Fibroblast of the aortic adventitia (primary cell): ENCODE measurements at regions not wholly inside any gene's neighbourhood (a gene's known extent, or its start where the extent isn't known, plus 50 kb on each side); places are given as distances from the start of the nearest gene placed in this dataset.

ENCODE experiments used
- DNase-seq: peaks from one replicate; pipeline ENCODE4 v3.0.0-alpha.2; 2010; ENCODE audit warnings: low read depth
- H3K4me3 ChIP-seq: 2 replicates; pipeline ENCODE4 v1.5.1; 2011; ENCODE audit warnings: low read depth, mild to moderate bottlenecking, control low read depth, low read length, moderate library complexity
- TF ChIP-seq, protein P1 (sequence below): IDR thresholded peaks from 2 replicates; pipeline ENCODE4 v1.5.1; 2011; ENCODE audit warnings: mild to moderate bottlenecking, low read length, control low read depth, inconsistent platforms; ENCODE audit not compliant: insufficient read depth

DNA sequence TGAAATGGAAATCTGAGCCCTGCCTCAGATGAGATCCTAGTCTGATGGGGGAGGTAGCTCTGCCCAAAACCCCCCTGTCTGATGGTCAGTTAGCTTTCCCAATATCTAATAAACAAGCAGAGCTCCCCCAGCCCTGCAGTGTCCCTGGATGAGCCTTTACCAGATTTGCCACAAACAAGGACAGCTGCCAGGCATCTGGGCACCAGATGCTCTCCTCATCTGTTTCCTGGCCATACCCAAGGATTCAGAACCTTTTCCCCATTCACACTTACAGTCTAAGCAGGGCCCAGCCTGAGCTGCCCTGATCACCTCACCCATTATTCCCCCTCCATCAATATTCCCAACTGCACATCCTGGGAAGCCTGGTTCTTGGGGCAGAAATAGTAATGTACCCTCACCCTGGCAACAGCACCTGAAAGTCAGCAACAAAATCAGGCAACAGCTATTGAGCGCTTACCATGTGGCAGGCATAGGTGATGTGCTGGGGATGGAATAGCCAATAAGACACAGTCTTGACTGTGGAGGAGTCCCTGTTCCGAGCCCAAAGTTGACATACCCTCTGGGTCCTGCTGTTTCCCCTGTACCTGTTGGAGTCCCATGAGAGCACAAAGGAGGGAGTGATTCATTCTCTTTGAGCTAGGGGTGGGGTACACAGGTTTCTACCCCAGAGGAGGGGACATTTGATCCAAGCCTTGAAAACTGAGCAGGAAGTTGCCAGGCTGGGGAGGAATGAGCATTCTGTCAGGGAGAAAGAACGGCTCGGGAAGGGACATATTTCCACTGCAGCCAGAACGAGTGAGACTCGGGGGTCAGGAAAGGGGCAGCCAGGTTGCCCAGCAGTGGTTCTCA, 147.4 kb downstream of the TMEM132E start:
- no peak overlapping the region for H3K4me3 ChIP-seq
- TF ChIP-seq, protein P1, sequence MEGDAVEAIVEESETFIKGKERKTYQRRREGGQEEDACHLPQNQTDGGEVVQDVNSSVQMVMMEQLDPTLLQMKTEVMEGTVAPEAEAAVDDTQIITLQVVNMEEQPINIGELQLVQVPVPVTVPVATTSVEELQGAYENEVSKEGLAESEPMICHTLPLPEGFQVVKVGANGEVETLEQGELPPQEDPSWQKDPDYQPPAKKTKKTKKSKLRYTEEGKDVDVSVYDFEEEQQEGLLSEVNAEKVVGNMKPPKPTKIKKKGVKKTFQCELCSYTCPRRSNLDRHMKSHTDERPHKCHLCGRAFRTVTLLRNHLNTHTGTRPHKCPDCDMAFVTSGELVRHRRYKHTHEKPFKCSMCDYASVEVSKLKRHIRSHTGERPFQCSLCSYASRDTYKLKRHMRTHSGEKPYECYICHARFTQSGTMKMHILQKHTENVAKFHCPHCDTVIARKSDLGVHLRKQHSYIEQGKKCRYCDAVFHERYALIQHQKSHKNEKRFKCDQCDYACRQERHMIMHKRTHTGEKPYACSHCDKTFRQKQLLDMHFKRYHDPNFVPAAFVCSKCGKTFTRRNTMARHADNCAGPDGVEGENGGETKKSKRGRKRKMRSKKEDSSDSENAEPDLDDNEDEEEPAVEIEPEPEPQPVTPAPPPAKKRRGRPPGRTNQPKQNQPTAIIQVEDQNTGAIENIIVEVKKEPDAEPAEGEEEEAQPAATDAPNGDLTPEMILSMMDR = no peak
- no peak for DNase-seq

DNA sequence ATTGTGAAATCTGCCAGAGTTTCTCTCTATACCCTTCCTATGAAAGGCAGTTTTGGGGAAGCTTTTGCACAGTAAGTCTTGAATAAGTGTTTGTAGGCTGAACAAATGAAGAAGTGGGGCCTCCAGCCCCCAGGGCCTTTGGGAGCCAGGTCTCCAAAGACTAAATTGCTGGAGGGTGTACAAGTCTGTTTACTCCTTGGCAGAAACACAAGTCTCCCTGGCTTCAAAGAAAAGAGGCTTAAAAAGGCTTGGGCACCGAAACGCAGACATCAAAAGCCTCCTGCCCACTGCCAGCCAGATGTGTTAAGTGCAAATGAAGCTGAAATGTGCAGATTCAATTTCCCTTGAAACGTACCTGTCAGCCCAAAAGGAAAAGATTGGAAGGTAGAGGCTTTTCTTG, 146.3 kb downstream of the TMEM132E start:
- no peak for DNase-seq
- H3K4me3 ChIP-seq = no peak overlapping the region
- TF ChIP-seq, protein P1 = no peak

DNA sequence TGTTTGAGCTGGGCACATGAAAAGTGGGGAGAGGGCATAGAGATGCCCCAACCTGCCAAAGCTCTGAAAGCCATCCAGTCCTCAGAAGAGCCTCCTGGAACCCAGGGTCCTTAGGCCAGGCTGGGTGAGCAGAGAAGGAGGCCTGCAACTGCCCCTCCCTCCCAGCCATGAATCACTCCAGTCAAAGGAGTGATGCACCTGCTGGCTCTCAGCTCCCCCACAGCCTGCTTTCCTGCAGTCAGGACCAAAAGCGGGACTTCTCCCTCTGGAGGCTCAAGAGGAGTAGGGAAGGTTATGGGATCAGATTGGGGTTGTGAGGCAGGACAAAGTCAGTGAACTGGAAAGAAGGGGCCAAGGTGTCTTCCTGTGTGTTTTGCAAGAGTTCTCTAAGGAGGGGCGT, 145.6 kb downstream of the TMEM132E start:
- no peak overlapping the region for H3K4me3 ChIP-seq
- no peak for DNase-seq
- TF ChIP-seq, protein P1 = no peak

DNA sequence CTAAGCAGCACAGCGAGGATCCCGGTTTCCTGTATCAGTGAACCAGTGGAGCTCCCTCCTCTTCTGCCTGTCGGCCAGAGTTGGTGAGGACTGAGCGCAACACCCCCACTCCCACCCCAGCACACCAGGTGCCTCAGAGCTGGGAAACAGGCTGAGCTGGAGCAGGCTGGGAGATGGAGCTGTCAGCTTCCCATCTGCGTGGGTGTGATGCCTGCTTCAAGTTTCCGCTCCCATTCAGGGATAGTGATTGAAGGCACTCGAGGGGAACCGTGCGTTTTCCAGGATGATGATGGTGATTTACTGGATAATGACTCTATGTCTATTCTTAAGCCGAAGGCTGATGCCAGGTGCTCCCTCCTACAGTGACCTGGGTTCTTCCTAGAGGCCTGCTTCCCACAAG, 144.5 kb downstream of the TMEM132E start:
- no peak for DNase-seq
- TF ChIP-seq, protein P1 = no peak
- no peak overlapping the region for H3K4me3 ChIP-seq

DNA sequence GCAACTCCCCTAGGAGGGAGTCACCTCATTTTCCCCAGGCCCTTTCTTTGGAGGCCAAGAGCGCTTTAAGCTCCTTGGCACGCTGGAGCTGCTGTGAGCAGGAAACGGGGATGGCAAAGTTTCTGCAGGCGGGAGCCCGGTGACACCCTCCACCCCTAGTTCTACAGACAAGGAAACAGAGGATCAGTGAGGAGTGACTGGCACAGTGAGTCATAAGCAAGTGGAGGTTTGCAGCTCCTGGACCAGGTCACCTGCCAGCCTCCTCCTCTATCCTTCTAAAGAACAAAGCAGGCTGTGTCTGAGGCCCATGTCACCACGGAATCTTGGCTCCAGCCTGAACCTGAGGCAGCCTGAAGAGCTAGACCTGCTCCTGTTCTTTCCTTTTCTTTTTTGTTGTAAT, 141.9 kb downstream of the TMEM132E start:
- DNase-seq = no peak
- no peak overlapping the region for H3K4me3 ChIP-seq
- TF ChIP-seq, protein P1 = no peak

DNA sequence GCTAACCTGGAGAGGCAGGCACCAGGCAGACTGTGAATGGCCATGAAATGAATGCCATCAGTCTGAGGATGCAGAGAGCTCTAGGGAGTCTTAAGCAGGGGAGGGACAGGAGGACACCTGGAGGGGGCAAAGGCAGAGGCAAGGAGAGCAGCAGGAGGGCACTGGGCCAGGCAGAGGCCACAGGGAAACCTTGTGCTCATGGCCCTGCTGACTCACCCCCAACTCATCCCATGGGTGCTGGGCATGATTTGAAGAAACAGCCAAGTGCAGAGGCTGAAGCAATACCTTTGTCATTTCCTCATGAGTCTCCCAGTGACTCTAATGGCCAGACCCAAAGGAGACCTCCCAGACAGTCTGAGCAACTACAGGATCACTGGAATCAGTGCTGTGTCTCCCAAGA, 141.4 kb downstream of the TMEM132E start:
- H3K4me3 ChIP-seq = no peak overlapping the region
- TF ChIP-seq, protein P1 = no peak
- DNase-seq = no peak

DNA sequence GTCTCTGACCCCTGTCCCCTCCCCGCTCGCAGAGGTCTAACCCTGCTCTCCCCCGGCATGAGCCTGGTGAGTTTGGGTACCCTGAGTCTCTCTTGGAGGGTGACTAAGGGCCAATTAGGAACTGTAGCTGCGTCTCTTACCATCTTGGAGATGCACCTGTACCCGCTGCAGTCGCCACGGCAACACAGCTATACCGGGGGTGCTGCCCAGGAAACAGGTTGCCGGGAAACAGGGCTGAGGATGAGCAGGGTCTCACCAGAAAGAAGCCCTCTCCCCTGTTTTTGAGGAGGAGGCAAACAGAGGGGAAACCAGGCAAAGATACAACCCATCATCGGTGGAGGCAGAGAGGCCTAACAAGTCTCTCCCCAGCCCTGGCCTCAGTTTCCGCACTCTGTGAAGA, 140.2 kb downstream of the TMEM132E start:
- TF ChIP-seq, protein P1 = no peak
- DNase-seq = no peak
- no peak overlapping the region for H3K4me3 ChIP-seq
